HepG2 (cell line): ENCODE measurements at regions not wholly inside any gene's neighbourhood (a gene's known extent, or its start where the extent isn't known, plus 50 kb on each side); places are given as distances from the start of the nearest gene placed in this dataset.

Experiments used
- PTBP1 ChIP-seq: fragments of 200-400 bp; formaldehyde crosslinking; IDR thresholded peaks from 2 replicates; pipeline ENCODE4 v1.6.1; 2018; ENCODE audit warnings: low read length, low read depth; ENCODE audit not compliant: poor library complexity, severe bottlenecking
- ZNF292 ChIP-seq: sonication (generic); formaldehyde crosslinking; IDR thresholded peaks from 2 replicates; pipeline ENCODE4 v1.8.1; 2022; ENCODE audit warnings: mild to moderate bottlenecking, low read depth, missing genetic modification reagents, borderline replicate concordance
- TF ChIP-seq, protein P1 (sequence below): IDR thresholded peaks from 2 replicates; pipeline ENCODE4 v1.6.1; 2016; ENCODE audit warnings: low read depth, borderline replicate concordance
- TF ChIP-seq, protein P2 (sequence below): sonication (generic); formaldehyde crosslinking; conservative IDR thresholded peaks from 2 replicates; pipeline ENCODE4 v1.4.0; 2020; ENCODE audit warnings: mild to moderate bottlenecking, missing genetic modification reagents, moderate library complexity

DNA sequence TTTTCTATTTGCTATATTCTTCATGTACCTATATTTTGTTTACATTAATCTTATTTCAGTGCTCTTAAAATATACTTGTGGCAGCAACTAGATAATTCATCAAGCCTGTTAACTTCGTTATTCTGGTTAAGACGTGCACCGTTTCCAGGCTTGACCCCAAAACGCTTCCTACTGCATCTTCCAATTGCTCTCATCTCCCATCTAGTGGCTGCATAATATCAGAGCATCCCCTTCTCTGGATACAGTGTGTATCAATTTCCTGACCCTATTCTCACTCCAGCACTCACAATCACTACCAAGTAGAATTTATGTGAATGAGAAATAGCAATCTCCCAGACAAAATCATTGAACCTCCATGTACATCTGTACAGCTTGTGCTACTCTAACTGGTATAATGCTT is 1280.3 kb upstream of the B3GALT2 start:
- TF ChIP-seq, protein P1, sequence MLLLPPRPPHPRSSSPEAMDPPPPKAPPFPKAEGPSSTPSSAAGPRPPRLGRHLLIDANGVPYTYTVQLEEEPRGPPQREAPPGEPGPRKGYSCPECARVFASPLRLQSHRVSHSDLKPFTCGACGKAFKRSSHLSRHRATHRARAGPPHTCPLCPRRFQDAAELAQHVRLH, result no peak
- TF ChIP-seq, protein P2, sequence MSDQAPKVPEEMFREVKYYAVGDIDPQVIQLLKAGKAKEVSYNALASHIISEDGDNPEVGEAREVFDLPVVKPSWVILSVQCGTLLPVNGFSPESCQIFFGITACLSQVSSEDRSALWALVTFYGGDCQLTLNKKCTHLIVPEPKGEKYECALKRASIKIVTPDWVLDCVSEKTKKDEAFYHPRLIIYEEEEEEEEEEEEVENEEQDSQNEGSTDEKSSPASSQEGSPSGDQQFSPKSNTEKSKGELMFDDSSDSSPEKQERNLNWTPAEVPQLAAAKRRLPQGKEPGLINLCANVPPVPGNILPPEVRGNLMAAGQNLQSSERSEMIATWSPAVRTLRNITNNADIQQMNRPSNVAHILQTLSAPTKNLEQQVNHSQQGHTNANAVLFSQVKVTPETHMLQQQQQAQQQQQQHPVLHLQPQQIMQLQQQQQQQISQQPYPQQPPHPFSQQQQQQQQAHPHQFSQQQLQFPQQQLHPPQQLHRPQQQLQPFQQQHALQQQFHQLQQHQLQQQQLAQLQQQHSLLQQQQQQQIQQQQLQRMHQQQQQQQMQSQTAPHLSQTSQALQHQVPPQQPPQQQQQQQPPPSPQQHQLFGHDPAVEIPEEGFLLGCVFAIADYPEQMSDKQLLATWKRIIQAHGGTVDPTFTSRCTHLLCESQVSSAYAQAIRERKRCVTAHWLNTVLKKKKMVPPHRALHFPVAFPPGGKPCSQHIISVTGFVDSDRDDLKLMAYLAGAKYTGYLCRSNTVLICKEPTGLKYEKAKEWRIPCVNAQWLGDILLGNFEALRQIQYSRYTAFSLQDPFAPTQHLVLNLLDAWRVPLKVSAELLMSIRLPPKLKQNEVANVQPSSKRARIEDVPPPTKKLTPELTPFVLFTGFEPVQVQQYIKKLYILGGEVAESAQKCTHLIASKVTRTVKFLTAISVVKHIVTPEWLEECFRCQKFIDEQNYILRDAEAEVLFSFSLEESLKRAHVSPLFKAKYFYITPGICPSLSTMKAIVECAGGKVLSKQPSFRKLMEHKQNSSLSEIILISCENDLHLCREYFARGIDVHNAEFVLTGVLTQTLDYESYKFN (CRISPR knock-in tag), result no peak
- TF ChIP-seq ZNF292 (CRISPR knock-in tag) (no peak), PTBP1 (no peak)
